Mucosa of descending colon (tissue), 3 donors: ENCODE measurements at regions not wholly inside any gene's neighbourhood (a gene's known extent, or its start where the extent isn't known, plus 50 kb on each side); places are given as distances from the start of the nearest gene placed in this dataset.
"Not testable (repeated sequence)": the region's sequence is repeated elsewhere in the genome, so short reads cannot be mapped to it uniquely, and the experiment has no call there.

Source experiments
- ATAC-seq: fragments of 200-7000 bp; cut with Tn5 transposase; one replicate; pipeline ENCODE4 v1.9.1; 2020; ENCODE audit warnings: mild to moderate bottlenecking, moderate library complexity
- DNase-seq, 3 donors: peaks; one replicate each; pipeline ENCODE4 v3.0.0-alpha.2; 2020
- H3K36me3 ChIP-seq: fragments of 200-600 bp; one replicate; pipeline ENCODE4 v1.8.0; 2021; ENCODE audit warnings: low read depth, mild to moderate bottlenecking
- H3K4me1 ChIP-seq: fragments of 200-600 bp; one replicate; pipeline ENCODE4 v1.8.0; 2021; ENCODE audit warnings: low read depth, mild to moderate bottlenecking
- H3K4me3 ChIP-seq: fragments of 200-600 bp; one replicate; pipeline ENCODE4 v1.8.0; 2021; ENCODE audit warnings: mild to moderate bottlenecking
- H3K9me3 ChIP-seq: fragments of 200-600 bp; one replicate; pipeline ENCODE4 v1.8.0; 2021; ENCODE audit warnings: mild to moderate bottlenecking
- intact Hi-C, 2 donors: fragments of 100-400 bp; cut with DNase I in 1 of 2; cut with micrococcal nuclease in 1 of 2; formaldehyde crosslinking; loops; one replicate each; pipeline versions ENCODE4 v1.11.0 to v1.11.1; 2022; cut with DNase I, micrococcal nuclease
- TF ChIP-seq, protein P1 (sequence below): fragments of 200-600 bp; IDR thresholded peaks from one replicate; pipeline ENCODE4 v1.8.0; 2022; ENCODE audit warnings: antibody characterized with exemption, mild to moderate bottlenecking
- donor health status: DM: no; HTN: no; CAD: no; lungs with moderate emphysema.
- donor health status: DM: no; HTN: no; CAD: no.
- donor health status: DM: no; HTN: yes; CAD: no.

DNA sequence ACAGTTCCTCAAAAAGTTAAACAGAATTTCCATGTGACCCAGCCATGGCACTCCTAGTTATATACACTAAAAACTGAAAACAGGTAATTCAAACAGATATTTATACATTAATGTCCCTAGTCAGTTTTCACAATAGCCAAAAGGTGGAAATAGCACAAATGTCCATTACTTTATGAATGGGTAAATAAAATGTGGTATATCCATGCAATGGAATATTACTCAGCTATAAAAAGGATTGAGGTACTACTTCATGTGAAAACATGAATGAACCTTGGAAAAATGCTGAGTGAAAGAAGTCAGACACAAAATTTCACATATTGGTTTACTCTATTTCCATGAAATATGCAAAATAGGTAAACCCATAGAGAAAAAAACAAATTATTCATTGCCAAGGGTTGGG, 351.8 kb upstream of the AMOT start:
- intact Hi-C loops: no loop called here
- ATAC-seq (no peak), DNase-seq (no peak)
- Histone ChIP-seq H3K4me1 (no peaks in the 10 kb centered on the region), H3K4me3 (no peak overlapping the region), H3K9me3 (no peaks in the 10 kb centered on the region), H3K36me3 (no peaks in the 10 kb centered on the region)
- TF ChIP-seq, protein P1, sequence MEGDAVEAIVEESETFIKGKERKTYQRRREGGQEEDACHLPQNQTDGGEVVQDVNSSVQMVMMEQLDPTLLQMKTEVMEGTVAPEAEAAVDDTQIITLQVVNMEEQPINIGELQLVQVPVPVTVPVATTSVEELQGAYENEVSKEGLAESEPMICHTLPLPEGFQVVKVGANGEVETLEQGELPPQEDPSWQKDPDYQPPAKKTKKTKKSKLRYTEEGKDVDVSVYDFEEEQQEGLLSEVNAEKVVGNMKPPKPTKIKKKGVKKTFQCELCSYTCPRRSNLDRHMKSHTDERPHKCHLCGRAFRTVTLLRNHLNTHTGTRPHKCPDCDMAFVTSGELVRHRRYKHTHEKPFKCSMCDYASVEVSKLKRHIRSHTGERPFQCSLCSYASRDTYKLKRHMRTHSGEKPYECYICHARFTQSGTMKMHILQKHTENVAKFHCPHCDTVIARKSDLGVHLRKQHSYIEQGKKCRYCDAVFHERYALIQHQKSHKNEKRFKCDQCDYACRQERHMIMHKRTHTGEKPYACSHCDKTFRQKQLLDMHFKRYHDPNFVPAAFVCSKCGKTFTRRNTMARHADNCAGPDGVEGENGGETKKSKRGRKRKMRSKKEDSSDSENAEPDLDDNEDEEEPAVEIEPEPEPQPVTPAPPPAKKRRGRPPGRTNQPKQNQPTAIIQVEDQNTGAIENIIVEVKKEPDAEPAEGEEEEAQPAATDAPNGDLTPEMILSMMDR: no peak

DNA sequence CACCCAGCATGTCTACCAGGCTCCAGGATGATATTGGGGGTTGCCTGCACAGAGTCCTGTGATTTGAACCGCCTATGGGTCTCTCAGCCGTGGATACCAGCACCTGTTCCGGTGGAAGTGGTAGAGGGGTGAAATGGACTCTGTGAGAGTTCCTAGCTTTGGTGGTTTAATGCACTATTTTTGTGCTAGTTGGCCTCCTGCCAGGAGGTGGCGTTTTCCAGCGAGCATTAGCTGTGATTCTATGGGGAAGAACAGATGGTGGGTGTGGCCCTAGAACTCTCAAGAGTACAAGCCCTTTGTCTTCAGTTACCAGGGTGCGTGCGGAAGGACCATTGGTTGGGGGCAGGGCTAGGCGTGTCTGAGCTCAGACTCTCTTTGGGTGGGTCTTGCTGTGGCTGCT, 316.9 kb upstream of the AMOT start:
- ATAC-seq (no peak), DNase-seq (no peak)
- TF ChIP-seq, protein P1: no peak
- Histone ChIP-seq H3K4me3 (no peak overlapping the region), H3K9me3 (no peaks in the 10 kb centered on the region), H3K4me1 (no peaks in the 10 kb centered on the region), H3K36me3 (no peaks in the 10 kb centered on the region)
- intact Hi-C loops: no loop called here

DNA sequence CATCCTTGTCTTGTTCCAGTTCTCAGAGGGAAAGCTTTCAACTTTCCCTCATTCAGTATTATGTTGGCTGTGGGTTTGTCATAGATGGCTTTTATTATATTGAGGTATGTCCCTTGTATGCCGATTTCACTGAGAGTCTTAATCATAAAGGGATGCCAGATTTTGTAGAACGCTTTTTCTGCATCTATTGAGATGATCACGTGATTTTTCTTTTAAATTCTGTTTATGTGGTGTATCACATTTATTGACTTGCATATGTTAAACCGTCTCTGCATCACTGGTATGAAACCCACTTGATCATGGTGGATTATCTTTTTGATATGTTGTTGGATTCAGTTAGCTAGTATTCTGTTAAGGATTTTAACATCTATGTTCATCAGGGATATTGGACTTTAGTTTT, 313.7 kb upstream of the AMOT start:
- H3K4me1 ChIP-seq, H3K36me3 ChIP-seq, H3K9me3 ChIP-seq, intact Hi-C loops, DNase-seq, H3K4me3 ChIP-seq, ATAC-seq: not testable (repeated sequence)

DNA sequence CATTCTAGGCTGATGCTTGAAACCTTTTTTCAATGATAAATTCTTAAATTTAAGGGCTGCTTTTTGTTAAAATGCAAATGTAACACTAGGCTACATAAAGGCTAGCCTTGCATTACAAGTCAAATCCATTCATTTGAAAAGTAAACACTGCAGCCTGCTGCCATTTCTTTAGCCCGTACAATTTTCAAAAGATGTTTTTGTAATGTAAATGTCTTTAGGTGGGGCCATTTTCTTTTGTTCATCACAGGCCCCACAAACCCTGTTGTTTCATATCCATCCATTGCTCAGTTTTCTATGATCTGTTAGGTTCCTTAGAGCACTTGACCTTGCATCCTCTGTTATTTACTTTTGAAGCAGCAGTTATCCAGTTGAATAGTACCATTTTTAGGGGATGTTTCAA, 296.2 kb upstream of the AMOT start:
- TF ChIP-seq, protein P1: no peak
- H3K9me3 ChIP-seq: no peaks in the 10 kb centered on the region
- ATAC-seq (no peak), DNase-seq (no peak)
- intact Hi-C loops: no loop called here
- H3K4me1 ChIP-seq: no peaks in the 10 kb centered on the region
- no peak overlapping the region for H3K4me3 ChIP-seq
- no peaks in the 10 kb centered on the region for H3K36me3 ChIP-seq

DNA sequence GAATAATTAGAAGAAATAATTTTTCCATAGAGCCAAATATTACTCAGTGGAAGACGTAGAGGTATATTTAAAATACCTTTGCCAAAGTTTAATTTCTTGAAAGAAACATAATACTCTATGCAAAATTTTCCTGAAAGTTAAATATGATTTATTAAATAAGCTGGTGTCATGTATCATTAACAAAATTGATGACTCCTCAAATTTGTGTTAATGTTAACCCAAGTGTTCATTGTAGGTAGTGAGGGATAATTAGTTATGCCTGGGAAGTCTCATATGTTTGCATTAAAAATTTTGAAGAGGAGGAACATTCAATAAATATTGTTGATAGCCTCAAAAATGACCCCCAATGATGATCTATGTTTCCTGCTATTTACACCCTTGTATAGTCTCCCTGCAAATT, 292.7 kb upstream of the AMOT start:
- intact Hi-C loops: no loop called here

DNA sequence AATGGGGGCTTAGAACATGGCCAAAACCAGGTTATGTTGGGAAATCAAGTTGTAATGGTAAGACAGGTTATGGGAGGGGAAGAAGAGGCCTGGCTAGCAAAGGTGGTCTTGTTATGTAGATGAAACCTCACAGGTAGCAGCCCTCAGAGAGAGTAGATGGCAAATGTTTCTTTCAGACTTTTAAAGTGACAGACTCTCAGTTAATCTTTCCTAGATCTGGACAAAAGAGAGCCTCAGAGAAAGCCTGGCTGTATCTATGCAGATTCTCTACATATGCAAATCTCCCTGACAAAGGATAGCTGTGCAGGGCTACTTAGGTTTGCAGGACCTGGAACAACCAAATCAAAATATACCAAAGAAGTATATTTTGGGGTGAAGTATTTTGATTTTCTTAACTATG, 284.1 kb upstream of the AMOT start:
- H3K4me3 ChIP-seq: no peak overlapping the region
- no peaks in the 10 kb centered on the region for H3K9me3 ChIP-seq
- no peaks in the 10 kb centered on the region for H3K4me1 ChIP-seq
- intact Hi-C loops: no loop called here
- ATAC-seq: no peak
- no peak for DNase-seq
- TF ChIP-seq, protein P1: no peak
- H3K36me3 ChIP-seq: no peaks in the 10 kb centered on the region

More for the DNA sequence above, 292.7 kb upstream of the AMOT start:
- H3K4me3 ChIP-seq: no peak overlapping the region
- H3K4me1 ChIP-seq: no peaks in the 10 kb centered on the region
- DNase-seq: no peak
- no peak for ATAC-seq
- no peaks in the 10 kb centered on the region for H3K36me3 ChIP-seq
- H3K9me3 ChIP-seq: no peaks in the 10 kb centered on the region
- TF ChIP-seq, protein P1: no peak
